ENCODE measurements at regions not wholly inside any gene's neighbourhood (a gene's known extent, or its start where the extent isn't known, plus 50 kb on each side); places are given as distances from the start of the nearest gene placed in this dataset.
"Not testable (repeated sequence)": the region's sequence is repeated elsewhere in the genome, so short reads cannot be mapped to it uniquely, and the experiment has no call there.

- not testable (repeated sequence) for H3K27ac ChIP-seq (ENCODE audit: low read length); H3K4me3 ChIP-seq (ENCODE audit: low read length); H3K27me3 ChIP-seq (replicated peaks; ENCODE audit: insufficient read depth, low read length); DNase-seq; H3K9me2 ChIP-seq (replicated peaks; ENCODE audit: insufficient read depth, low read length); H2AFZ ChIP-seq (ENCODE audit: low read length); H3F3A ChIP-seq (ENCODE audit: insufficient read depth, low read length); H3K79me2 ChIP-seq (ENCODE audit: low read length); H3K4me2 ChIP-seq (ENCODE audit: low read depth, low read length); H3K4me1 ChIP-seq (ENCODE audit: low read length); H4K20me1 ChIP-seq (ENCODE audit: insufficient read depth, low read length); H3K36me3 ChIP-seq (replicated peaks; ENCODE audit: insufficient read depth, low read length); H3K9ac ChIP-seq (ENCODE audit: low read length); H3K9me3 ChIP-seq (replicated peaks; ENCODE audit: insufficient read depth, low read length)
These were observed 373.8 kb upstream of the FRG1 start for GRCh38 chr4:189566900-189567299.

GRCh38 chr4:189579645-189580044 is 361.0 kb upstream of the FRG1 start:
- H4K20me1 ChIP-seq (ENCODE audit: insufficient read depth, low read length); H3K36me3 ChIP-seq (replicated peaks; ENCODE audit: insufficient read depth, low read length); H2AFZ ChIP-seq (ENCODE audit: low read length); H3K79me2 ChIP-seq (ENCODE audit: low read length); H3K4me1 ChIP-seq (ENCODE audit: low read length); H3F3A ChIP-seq (ENCODE audit: insufficient read depth, low read length); H3K9me3 ChIP-seq (replicated peaks; ENCODE audit: insufficient read depth, low read length); H3K27me3 ChIP-seq (replicated peaks; ENCODE audit: insufficient read depth, low read length); H3K4me3 ChIP-seq (ENCODE audit: low read length); H3K9ac ChIP-seq (ENCODE audit: low read length); H3K4me2 ChIP-seq (ENCODE audit: low read depth, low read length); DNase-seq; H3K9me2 ChIP-seq (replicated peaks; ENCODE audit: insufficient read depth, low read length); H3K27ac ChIP-seq (ENCODE audit: low read length): not testable (repeated sequence)

- not testable (repeated sequence) for H3K36me3 ChIP-seq (replicated peaks; ENCODE audit: insufficient read depth, low read length); H3K4me3 ChIP-seq (ENCODE audit: low read length); H3K27ac ChIP-seq (ENCODE audit: low read length); H3K79me2 ChIP-seq (ENCODE audit: low read length); H3F3A ChIP-seq (ENCODE audit: insufficient read depth, low read length); H4K20me1 ChIP-seq (ENCODE audit: insufficient read depth, low read length); DNase-seq; H3K9me3 ChIP-seq (replicated peaks; ENCODE audit: insufficient read depth, low read length); H3K4me1 ChIP-seq (ENCODE audit: low read length); H3K27me3 ChIP-seq (replicated peaks; ENCODE audit: insufficient read depth, low read length); H3K9me2 ChIP-seq (replicated peaks; ENCODE audit: insufficient read depth, low read length); H2AFZ ChIP-seq (ENCODE audit: low read length); H3K9ac ChIP-seq (ENCODE audit: low read length); H3K4me2 ChIP-seq (ENCODE audit: low read depth, low read length)
These were observed 353.6 kb upstream of the FRG1 start for GRCh38 chr4:189586908-189587632.

- not testable (repeated sequence) for H3K4me1 ChIP-seq (ENCODE audit: low read length); H3K9me2 ChIP-seq (replicated peaks; ENCODE audit: insufficient read depth, low read length); H3F3A ChIP-seq (ENCODE audit: insufficient read depth, low read length); H4K20me1 ChIP-seq (ENCODE audit: insufficient read depth, low read length); H2AFZ ChIP-seq (ENCODE audit: low read length); H3K9ac ChIP-seq (ENCODE audit: low read length); H3K27me3 ChIP-seq (replicated peaks; ENCODE audit: insufficient read depth, low read length); H3K4me3 ChIP-seq (ENCODE audit: low read length); H3K4me2 ChIP-seq (ENCODE audit: low read depth, low read length); H3K9me3 ChIP-seq (replicated peaks; ENCODE audit: insufficient read depth, low read length); H3K79me2 ChIP-seq (ENCODE audit: low read length); DNase-seq; H3K27ac ChIP-seq (ENCODE audit: low read length); H3K36me3 ChIP-seq (replicated peaks; ENCODE audit: insufficient read depth, low read length)
These were observed 351.5 kb upstream of the FRG1 start for GRCh38 chr4:189589201-189589600.

- Histone ChIP-seq H3K27me3 (replicated peaks; ENCODE audit: insufficient read depth, low read length) (no peaks in the 10 kb centered on the region), H3K9ac (ENCODE audit: low read length) (no peak overlapping the region), H3K9me3 (replicated peaks; ENCODE audit: insufficient read depth, low read length) (no peaks in the 10 kb centered on the region), H3K9me2 (replicated peaks; ENCODE audit: insufficient read depth, low read length) (no peaks in the 10 kb centered on the region), H3K79me2 (ENCODE audit: low read length) (no peaks in the 10 kb centered on the region), H3K27ac (ENCODE audit: low read length) (no peak overlapping the region), H4K20me1 (ENCODE audit: insufficient read depth, low read length) (no peaks in the 10 kb centered on the region), H3K4me2 (ENCODE audit: low read depth, low read length) (no peak overlapping the region), H3K4me1 (ENCODE audit: low read length) (no peaks in the 10 kb centered on the region), H2AFZ (ENCODE audit: low read length) (no peak overlapping the region), H3F3A (ENCODE audit: insufficient read depth, low read length) (no peaks in the 10 kb centered on the region), H3K4me3 (ENCODE audit: low read length) (no peak overlapping the region), H3K36me3 (replicated peaks; ENCODE audit: insufficient read depth, low read length) (no peaks in the 10 kb centered on the region)
- TF ChIP-seq EZH2 (optimal IDR thresholded peaks at IDR 0.05; ENCODE audit: low read depth, low read length) (no peak), CTCF (IDR thresholded peaks at IDR 0.05; ENCODE audit: low read length) (no peak), EZH2phosphoT487 (IDR thresholded peaks at IDR 0.05; ENCODE audit: low read length) (no peak)
- no peak for DNase-seq
These were observed 347.8 kb upstream of the FRG1 start for GRCh38 chr4:189592890-189593289.
